HL-60/S4 (cell line): ENCODE measurements at regions not wholly inside any gene's neighbourhood (a gene's known extent, or its start where the extent isn't known, plus 50 kb on each side); places are given as distances from the start of the nearest gene placed in this dataset.

Source experiments
- in situ Hi-C: fragments of 300-500 bp; cut with MboI; formaldehyde crosslinking; loops from 2 replicates; pipeline ENCODE4 v1.14.3; 2022; ENCODE audit warnings: low sequenced_read_pairs

DNA sequence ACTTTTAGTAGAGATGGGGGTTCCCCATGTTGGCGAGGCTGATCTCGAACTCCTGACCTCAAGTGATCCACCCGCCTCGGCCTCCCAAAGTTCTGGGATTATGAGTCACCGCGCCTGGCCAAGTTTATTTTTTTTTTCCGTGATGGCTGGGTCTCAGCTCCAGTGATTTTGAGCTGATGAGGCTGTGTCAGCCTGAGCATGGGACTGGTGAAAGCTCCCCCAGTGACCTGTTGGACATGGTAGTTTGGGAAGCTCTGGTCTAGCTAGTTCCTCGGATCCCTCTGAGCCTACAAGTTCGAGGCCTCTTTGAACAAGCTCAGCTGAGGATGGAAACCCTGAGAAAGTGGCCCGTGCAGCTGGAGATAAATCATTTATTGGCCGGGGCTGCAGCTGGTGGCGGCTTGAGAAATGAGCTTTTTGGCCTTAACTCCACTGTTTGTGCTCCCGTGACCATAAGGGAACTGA lies 126.8 kb downstream of the SNX5 start:
- in situ Hi-C loops, result no loop called here

DNA sequence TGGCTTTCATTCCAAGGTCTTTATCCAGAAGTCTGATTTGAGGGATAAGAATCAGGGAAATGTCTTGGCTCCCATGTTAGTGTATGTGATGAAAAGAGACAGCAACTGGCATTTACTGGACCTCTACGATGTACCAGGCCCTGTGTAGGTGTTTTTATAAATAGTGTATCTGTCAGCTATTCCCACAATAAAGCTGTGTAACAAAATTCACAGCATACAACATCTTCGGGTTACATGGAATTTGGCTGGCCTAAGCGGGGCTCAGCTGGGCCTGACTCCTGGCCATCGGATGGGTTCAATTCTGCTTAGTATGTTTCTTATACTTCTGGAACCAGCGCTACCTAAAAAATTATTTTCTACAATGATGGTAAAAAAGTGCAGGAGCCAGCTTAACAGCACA lies 128.2 kb downstream of the SNX5 start:
- in situ Hi-C loops, result no loop called here

DNA sequence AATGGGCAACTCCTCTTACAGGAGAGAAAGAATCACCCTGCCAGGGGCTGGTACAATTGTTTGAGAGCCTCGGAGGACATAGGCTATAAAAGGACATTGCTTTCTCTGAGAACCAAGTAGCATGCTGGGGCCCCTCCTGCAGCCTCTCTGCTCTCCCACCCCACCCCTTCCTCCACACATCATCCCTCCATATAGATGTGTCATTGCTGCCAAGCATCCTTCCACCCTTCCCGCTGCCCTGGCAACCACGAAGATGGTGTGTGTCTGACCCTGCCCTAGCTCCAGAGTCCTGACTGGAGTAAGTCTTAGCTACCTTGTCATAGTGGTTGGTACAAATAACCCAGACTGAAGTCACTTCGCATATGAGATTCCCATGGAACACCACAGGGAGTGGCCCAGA lies 129.7 kb downstream of the SNX5 start:
- in situ Hi-C loops, result no loop called here

DNA sequence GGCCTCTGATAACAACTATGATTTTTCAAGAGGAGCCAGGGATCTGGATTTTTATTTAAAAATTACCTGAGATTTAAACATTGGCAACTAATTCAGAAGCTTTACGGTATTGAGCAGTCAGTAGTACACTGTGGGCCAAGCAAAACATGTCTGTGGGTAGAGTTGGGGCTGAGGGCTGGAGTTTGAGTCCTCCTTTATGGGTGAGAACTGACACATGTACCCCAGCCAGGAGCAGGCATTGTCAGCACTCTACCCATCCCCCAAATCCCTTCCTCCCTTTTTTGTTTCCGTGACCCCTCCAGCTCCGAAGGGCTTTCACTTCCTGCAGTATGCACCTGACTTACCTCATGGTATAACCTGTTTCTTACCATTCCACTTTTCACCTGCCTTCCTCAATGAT lies 131.4 kb downstream of the SNX5 start:
- in situ Hi-C loops, result no loop called here

DNA sequence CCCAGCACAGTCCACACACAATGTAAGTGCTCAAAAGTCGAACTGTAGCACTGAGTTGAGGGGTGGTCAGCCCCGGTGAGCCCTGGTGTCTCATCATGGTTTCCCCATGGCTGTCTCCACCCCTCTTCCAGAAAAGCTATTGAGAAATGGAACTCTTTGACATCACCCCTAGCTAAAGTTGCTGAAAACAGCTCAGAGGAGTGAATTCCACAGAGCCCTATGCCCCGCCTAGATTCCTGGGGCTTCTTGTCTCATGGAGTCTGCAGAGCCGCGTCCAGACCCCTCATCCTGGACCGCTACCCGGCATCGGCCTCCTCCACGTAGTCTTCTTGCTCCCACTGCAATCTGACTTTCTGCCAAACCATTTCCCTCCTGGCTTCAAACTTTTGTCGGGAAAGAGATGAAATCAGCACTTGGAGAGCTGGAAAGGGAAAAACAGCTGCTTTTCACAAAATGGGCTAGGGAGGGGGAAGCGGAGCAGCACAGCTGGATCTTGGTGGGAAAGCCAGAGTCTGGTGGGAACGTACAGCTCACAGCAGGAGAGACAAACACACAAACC lies 132.2 kb downstream of the SNX5 start:
- in situ Hi-C loops, result no loop called here

DNA sequence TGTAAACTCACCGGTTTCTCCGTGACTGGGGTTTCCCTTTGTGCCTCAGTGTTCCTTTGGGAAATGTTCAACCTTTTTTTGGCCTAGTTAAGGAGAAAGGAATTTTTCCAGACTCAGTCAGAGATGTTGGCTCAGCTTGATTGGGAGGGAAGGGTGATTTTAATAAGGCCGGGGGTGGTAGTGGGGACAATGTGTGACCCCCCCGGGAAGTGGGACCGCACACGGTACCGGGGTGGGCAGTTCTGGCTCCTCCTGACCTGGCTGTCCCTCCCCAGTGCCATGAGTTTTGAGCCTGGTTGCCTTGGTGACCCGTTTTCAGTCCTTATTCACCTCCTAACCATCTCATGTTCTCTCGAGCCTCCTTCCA lies 132.7 kb downstream of the SNX5 start:
- in situ Hi-C loops, result no loop called here

DNA sequence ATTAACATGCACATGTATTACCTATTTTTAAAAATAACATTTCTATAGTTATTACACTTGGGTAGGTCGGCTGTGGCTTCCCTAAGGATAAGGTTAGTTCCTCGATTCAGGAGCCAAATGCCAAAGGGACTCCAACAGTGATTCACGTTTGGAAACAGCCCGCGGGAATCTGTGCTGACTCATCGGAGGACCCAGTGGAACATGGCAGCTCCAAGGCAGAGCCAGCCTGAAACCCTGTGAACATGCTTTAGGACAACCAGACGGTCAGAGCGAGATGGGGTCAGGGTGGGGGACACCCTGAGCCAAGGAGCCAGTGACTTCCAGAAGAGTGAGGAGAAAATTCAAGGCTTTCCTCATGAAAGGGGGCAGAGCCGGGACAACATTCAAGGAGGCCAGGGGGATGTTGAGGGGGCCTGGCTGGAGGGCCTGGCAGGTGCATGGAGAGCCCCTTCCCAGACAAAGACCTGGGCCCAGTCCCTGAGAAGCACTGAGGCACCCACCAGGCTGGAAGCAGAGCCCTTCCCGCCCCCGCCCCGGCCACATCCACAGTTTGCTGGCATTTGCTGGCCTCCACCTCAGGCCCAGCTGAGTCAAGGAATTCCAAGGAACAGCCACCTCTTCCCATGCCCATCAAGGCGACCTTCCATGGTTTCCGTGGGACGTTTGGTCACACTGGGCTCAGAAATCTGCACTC lies 133.2 kb downstream of the SNX5 start:
- in situ Hi-C loops, result no loop called here

DNA sequence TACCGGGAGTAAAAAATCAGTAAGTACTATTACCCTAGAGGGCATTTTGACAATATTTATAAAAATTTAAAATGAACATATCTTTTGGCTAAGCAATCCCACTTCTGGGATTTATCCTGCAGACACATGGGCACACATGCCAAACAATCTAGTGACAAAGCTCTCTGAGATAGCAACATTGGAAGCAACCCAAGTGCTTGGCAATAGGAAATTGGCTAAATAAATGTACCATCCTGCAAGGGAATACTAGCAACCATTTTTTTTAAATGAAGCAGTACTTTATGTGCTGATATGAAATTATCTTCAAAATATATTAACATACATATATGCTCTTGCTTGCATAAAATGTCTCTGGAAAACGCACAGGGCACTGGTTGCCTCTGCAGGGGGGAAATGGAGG lies 133.8 kb downstream of the SNX5 start:
- in situ Hi-C loops, result no loop called here

DNA sequence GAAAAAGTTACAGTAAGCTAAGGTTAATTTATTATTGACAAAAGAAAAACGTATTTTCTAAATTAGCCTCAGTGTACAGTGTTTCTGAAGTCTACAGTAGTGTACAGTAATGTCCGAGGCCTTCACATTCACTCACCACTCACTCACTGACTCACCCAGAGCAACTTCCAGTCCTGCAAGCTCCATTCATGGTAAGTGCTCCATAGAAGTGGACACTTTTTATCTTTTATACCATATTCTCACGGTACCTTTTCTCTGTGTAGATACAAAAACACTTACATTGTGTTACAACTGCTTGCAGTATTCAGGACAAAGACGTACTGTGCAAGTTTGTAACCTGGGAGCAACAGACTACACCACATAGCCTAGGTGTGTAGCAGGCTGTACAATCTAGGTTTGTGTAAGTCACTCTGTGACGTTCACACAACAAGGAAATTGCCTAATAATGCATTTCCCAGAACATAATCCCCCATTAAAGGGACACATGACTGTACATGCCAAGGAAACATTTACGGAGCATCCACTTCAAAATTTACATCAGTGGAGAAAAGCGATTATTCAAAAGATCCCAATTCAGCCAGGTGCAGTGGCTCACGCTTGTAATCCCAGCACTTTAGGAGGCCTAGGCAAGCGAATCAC lies 133.4 kb downstream of the BANF2 start:
- in situ Hi-C loops, result no loop called here

DNA sequence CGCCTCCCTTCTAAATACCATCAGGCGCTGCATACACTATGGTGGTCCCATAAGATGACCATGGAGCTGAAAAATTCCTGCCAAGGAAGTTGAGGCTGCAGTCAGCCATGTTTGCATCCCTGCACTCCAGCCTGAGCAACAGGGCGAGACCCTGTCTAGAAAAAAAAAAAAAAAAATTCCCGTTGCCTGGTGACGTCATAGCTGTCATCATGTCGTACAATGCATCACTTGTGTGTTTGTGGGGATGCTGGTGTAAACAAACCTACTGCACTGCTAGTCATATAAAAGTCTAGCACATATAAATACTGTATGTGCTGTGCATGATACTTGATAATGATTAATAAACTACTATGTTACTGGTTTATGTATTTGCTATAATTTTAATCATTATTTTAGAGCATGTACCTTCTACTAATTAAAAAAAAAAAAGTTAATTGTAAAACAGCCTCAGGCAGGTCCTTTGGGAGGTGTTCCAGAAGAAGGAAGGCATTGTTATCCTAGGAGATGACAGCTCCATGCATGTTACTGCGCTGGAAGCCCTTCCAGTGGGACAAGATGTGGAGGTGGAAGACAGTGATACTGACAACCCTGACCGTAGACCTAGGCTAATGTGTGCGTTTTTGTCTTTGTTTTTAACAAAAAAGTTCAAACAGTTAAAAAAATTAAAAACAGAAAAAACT lies 132.6 kb downstream of the BANF2 start:
- in situ Hi-C loops, result no loop called here

DNA sequence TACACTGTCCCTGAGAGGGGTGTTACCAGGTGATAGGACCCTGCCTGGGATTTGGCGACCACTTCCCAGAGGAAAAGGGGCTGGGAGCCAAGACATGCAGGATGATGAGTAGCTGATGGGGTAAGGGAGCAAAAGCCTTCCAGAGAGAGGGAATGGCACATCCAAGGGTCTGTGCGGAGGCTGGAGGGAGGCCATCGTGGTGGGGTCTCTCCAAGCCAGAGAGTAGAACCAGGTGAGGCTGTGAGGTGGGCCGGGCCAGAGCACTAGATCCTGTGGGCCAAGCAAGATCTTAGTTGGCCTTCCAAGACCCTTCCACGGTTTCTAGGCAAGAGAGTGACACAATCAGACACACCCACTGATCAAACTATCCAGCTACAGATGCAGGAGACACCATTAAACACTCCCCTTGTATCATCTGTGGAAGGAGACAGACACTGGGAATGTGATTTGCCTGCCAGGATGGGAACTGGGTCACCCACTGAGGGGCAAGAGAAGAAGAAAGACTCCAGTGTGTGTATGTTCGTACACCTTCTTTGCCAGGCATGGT lies 128.9 kb downstream of the BANF2 start:
- in situ Hi-C loops, result no loop called here

DNA sequence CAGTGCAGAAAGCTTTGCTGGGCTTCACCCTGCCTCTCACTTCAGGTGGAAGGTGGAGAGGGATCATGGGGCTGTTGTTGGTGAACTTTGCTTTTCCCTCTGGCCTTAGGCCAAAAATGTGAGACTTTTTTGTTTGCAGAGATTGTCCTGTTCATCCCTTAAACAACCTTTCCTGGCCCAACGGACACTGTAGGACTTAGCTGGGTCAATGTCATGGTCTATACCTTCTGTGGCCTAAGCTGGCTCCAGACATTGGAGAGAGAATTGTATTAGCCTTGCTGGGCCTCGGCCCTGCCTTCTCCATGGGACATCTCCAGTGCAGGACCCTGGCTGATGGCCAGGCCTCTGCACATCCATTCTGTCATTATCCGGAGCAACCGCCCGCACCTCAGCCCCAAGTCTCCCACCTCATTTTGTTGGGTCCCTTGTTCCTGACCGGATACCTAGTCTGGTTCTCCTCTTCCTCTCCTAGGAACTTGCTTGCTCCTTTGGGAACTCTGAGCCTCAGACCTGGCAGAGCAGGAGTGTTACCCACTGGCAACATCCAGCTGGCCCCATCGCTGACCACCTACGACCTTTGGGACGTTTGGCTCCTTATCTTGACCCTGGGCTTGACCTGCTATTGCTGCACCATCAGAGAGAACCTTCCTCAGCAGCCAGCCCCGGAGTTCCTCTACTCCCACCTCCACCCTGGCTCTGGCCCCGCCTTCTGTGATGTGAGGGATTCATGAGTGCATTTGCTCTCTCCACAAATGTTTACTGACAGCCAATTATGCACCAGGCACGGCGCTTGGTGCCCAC lies 128.2 kb downstream of the BANF2 start:
- in situ Hi-C loops, result no loop called here

DNA sequence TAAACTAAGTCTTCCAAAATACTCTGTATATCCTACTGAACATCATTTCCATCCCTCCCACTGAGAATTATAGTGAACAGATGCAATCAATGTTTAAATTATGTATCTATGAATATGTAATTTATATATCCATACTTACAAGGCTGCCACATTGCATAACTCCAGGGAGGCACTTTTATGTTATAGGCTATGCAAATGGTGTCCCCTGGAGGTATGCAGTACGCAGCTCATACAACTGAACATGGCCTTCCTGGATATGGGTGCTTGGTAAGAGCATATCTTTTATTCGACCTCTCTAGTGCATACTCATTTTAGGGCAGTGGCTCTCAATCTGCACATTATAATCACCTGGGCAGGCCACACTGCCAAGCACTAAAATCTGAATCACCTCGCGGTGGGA lies 127.3 kb downstream of the BANF2 start:
- in situ Hi-C loops, result no loop called here

DNA sequence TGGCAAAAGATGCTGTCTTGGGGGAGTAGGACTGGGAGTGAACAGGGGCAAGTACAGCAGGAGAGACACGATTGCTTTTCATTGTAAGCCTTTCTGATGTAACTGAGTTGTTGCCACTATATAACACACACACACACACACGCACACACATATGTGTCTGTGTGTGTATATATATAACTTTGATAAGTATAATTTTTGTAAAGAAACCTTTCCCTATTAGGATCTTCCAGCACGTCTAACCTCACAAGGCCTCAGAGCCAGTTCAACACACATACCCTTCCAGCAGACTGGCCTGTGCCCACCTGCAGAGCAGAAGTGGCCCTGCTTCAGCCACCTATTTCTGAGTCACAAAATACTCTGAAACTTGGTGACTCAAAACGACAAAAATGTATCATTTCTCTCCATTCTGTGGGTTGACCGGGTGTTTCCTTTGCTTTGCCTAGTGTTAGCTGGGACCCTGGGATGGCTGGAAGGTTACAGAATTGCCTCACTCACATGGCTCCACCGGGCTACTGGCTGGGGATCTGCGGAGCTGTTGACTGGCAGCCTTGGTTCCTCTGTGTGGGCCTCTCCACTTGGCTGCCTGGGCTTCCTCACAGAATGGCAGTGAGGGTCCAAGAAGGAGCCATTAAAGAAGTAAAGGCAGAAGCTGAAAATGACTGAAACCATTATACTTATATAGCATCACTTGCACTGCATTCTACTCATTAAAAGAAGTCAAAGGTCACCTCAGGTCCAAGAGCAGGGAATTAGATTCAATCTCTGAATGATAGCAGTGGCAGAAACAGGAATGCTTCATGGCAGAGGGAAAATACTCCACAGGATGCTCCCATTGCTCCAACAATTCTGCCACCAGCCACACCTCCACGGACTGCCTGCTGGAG lies 126.4 kb downstream of the BANF2 start:
- in situ Hi-C loops, result no loop called here

DNA sequence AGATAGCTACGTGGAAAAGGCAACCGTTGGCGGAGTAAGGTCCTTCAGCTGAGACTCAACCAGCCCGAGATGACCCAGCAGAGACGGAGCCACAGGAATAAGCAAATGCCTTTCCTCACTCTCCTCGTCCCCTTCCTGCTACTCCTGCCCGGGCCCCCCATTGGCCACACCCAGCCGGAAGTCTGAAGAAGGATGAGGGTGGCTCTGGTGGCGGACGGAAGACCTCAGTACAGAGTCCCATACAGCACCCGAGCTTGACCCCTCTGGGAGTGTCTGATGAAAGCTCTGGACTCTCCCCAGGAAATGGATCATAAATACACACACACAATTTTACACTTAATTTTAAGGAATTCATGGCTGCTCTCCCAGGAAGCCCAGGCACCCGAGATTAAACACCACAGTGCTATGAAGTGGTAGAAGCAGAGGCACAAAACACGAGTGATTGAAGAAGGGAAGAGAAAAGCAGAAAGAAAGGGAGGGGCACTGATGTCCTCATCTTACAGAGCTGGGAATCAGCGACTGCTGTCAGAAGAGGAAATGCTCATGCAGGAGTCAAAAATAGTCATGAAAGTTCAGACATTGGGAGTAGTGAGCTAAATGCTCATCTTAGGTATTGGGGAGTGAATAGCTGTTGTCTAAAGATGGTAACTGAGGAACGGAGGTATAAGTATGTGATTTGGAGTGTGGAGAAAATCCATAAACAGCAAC lies 125.6 kb downstream of the BANF2 start:
- in situ Hi-C loops, result no loop called here

DNA sequence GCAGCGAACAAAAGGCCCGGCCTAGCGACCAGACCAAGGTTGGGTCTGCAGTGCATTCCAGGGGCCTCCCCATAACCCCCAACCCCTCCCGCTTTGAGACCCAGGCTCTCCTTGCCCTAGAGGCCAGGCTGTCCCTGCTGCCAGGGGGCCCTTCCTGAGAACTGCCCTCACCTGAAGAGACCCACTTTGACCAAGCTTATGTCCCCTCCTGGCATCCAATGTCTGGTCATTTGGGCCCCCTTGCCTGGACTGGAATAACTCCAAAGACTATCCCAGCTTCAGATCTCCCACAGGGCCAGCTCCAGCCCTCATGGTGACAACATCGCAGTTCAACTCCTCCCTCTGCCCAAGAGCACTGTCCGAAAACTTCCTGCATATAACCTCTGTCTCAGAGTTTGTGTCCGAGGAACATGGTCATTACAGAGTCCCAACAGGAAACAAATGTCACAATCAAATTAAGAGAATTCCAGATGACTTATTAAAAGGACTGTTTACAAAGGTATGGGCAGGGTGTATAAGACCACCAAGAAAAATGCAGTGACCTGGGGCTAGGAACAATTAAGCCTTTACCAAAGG lies 125.0 kb downstream of the BANF2 start:
- in situ Hi-C loops, result no loop called here

DNA sequence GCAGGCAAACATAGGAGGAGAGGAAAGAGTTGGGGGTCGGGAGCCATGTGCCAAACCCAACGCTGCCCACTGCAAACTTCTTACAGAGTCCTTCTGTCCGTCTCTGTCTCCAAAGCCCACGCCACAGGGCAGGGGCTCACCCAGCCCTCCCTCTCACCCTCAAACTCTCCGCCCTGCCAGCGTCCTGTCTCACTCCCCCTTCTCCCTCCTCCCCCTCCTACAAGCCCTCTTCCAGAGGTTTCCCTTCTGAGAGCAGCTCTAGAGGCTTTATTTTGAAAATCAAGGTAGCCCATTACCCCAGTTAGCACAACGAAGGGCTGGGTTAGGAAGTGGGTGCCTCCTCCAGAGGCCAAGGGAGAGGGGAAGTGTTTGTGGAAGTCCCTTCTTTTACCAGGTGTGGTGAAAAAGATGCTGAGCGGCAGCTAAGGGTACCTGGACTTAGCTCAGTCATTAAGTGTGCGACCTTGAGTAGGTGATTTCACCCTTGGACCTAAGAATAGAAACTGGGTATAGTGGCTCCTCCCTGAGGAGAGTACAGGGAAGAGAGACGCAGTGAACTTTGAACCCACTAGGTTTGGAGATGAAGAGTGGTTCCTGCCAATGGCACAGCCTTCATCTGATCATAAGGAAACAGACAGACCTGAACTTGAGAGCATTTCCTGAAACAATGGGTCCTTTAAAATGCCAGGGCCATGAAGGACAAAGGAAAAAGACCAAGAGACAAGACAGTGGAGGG lies 123.8 kb downstream of the BANF2 start:
- in situ Hi-C loops, result no loop called here
